ENCODE measurements at regions not wholly inside any gene's neighbourhood (a gene's known extent, or its start where the extent isn't known, plus 50 kb on each side); places are given as distances from the start of the nearest gene placed in this dataset.
A peak's percentile ranks its signal among the peaks of the same experiment; 100 is the strongest.

- Histone ChIP-seq H3K4me2 (ENCODE audit: low read length) (peak overlapping the region; percentile 16), H3K9me3 (replicated peaks; ENCODE audit: low read length) (no peaks in the 10 kb centered on the region), H3K27me3 (ENCODE audit: control insufficient read depth, insufficient read depth, low read length) (no peaks in the 10 kb centered on the region), H3K4me1 (ENCODE audit: control insufficient read depth, insufficient read depth, low read length) (peaks cover 50% of the 10 kb centered on the region), H3K4me3 (ENCODE audit: low read length) (no peak overlapping the region), H3K9ac (ENCODE audit: low read depth, low read length) (peak overlapping the region; percentile 53), H3K36me3 (ENCODE audit: insufficient read depth, low read length) (no peaks in the 10 kb centered on the region)
Observed at GRCh38 chr5:53333160-53333559, 147.3 kb upstream of the FST start.

DNA sequence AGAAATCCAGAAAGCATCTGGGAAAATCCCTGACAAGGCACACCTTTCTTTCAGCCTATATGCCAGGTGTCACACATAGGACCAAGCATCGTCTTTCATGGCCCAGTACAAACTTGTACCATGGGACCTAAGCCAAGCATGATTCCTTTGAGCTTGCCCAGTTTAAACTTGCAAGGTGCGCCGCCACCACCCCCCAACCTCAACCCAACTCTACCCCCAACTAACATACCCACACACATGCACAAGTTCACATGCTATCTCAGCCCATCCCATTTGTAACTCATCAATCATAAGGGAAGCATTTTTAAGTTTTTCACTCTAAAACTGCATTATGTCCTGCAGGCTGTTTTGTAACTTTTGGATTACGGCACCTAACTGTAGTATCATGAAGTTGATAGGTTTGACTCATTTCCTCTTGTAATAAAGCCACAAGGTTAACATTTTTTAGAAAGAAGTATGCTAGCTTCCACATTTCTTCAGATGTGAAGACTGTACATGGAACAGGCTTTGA is 145.9 kb upstream of the FST start:
- peak overlapping the region; percentile 45 for H3K4me2 ChIP-seq (ENCODE audit: low read length)
- no peaks in the 10 kb centered on the region for H3K36me3 ChIP-seq (ENCODE audit: insufficient read depth, low read length)
- H3K4me1 ChIP-seq (ENCODE audit: control insufficient read depth, insufficient read depth, low read length) = peaks cover 50% of the 10 kb centered on the region
- peak overlapping the region; percentile 1 for H3K4me3 ChIP-seq (ENCODE audit: low read length)
- no peaks in the 10 kb centered on the region for H3K27me3 ChIP-seq (ENCODE audit: control insufficient read depth, insufficient read depth, low read length)
- no peaks in the 10 kb centered on the region for H3K9me3 ChIP-seq (replicated peaks; ENCODE audit: low read length)
- H3K9ac ChIP-seq (ENCODE audit: low read depth, low read length) = peak overlapping the region; percentile 53

DNA sequence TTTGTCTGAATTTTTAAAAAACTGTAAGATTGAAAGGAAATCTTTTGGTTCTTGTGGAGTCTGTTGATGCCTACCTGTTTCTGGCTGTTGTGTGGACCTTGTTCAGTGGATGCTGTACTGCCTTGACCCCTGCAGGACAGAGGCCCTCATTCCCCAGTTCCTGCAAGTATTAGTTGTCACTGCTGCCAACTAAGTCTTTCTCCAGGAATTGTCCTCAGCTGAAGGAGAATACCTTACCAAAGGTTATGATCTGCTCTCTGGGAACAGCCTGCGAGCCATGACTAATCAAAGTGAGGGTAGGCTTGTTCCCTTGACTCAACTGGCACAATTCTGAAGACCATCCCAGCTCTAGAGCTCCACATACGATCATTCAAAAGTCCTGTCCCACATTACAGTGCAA is 145.3 kb upstream of the FST start:
- Histone ChIP-seq H3K9me3 (replicated peaks; ENCODE audit: low read length) (no peaks in the 10 kb centered on the region), H3K36me3 (ENCODE audit: insufficient read depth, low read length) (no peaks in the 10 kb centered on the region), H3K4me1 (ENCODE audit: control insufficient read depth, insufficient read depth, low read length) (peaks cover 55% of the 10 kb centered on the region), H3K27me3 (ENCODE audit: control insufficient read depth, insufficient read depth, low read length) (no peaks in the 10 kb centered on the region), H3K4me2 (ENCODE audit: low read length) (peak overlapping the region; percentile 30), H3K4me3 (ENCODE audit: low read length) (no peak overlapping the region), H3K9ac (ENCODE audit: low read depth, low read length) (peak overlapping the region; percentile 51)

GRCh38 chr5:53337827-53338226 is 142.6 kb upstream of the FST start:
- no peaks in the 10 kb centered on the region for H3K9me3 ChIP-seq (replicated peaks; ENCODE audit: low read length)
- H3K36me3 ChIP-seq (ENCODE audit: insufficient read depth, low read length) = no peaks in the 10 kb centered on the region
- no peak overlapping the region for H3K4me2 ChIP-seq (ENCODE audit: low read length)
- H3K4me3 ChIP-seq (ENCODE audit: low read length) = no peak overlapping the region
- no peak overlapping the region for H3K9ac ChIP-seq (ENCODE audit: low read depth, low read length)
- peaks cover 39% of the 10 kb centered on the region for H3K4me1 ChIP-seq (ENCODE audit: control insufficient read depth, insufficient read depth, low read length)
- no peaks in the 10 kb centered on the region for H3K27me3 ChIP-seq (ENCODE audit: control insufficient read depth, insufficient read depth, low read length)

DNA sequence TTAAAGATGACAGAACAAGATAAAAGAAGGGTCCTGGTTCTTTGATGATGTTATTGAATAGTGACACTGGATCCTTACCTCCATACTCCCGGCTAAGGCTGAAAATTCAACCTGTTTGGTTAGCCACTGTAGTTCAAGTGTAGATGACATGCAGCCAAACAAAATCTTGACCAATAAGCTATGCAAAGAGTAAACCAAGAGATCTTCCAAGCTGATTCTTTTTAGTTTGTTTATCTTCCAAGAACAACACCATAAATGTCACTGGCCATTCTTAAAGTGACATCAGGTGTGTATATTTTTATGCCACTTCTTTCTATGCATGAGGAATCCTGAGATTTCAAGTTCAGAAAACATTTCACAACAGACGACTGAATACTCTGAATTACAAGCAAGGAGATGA is 141.5 kb upstream of the FST start:
- no peak overlapping the region for H3K4me3 ChIP-seq (ENCODE audit: low read length)
- H3K4me2 ChIP-seq (ENCODE audit: low read length) = no peak overlapping the region
- H3K4me1 ChIP-seq (ENCODE audit: control insufficient read depth, insufficient read depth, low read length) = peaks cover 39% of the 10 kb centered on the region
- no peaks in the 10 kb centered on the region for H3K36me3 ChIP-seq (ENCODE audit: insufficient read depth, low read length)
- H3K9me3 ChIP-seq (replicated peaks; ENCODE audit: low read length) = no peaks in the 10 kb centered on the region
- no peaks in the 10 kb centered on the region for H3K27me3 ChIP-seq (ENCODE audit: control insufficient read depth, insufficient read depth, low read length)
- H3K9ac ChIP-seq (ENCODE audit: low read depth, low read length) = no peak overlapping the region

- no peaks in the 10 kb centered on the region for H3K36me3 ChIP-seq (ENCODE audit: insufficient read depth, low read length)
- peaks cover 28% of the 10 kb centered on the region for H3K4me1 ChIP-seq (ENCODE audit: control insufficient read depth, insufficient read depth, low read length)
- no peaks in the 10 kb centered on the region for H3K27me3 ChIP-seq (ENCODE audit: control insufficient read depth, insufficient read depth, low read length)
- H3K4me2 ChIP-seq (ENCODE audit: low read length) = no peak overlapping the region
- no peak overlapping the region for H3K4me3 ChIP-seq (ENCODE audit: low read length)
- H3K9ac ChIP-seq (ENCODE audit: low read depth, low read length) = no peak overlapping the region
- H3K9me3 ChIP-seq (replicated peaks; ENCODE audit: low read length) = no peaks in the 10 kb centered on the region
Observed at GRCh38 chr5:53339962-53340540, 140.4 kb upstream of the FST start.

DNA sequence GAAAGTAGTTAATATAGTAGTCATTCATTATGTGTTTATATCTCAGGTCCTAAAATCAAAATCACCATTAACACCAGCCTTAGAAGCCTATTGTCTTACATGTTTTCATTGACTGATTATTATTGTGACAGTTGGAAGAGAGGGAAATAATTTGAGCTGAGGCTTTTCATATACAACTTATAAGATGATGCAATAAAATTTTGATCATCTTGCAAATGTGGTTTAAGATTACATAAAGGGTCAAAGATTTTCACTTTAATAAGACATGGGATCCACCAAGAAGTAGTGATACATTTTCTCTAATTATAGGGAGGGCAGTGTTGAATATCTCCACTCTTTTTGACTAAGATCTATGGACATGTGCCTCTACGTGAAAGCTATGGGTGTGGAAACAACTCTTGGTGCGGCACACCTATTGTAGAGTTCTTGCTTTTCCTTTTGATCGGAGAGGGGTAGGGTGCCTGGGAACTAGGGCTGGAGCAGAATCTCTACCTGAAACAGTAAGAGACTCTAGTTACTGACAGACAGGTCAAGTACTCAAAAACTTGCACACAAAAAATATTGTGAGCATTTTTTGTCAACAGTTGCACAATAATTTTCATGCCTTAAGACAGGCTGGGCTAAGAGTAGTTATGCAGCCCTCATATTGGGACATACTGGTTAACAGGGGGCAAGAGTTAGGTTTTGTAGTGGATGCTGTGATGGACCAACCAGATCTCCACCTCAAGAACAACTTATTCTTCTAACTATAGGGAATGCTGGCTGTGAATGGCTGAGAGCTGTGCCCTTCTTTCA is 139.3 kb upstream of the FST start:
- no peaks in the 10 kb centered on the region for H3K36me3 ChIP-seq (ENCODE audit: insufficient read depth, low read length)
- H3K9ac ChIP-seq (ENCODE audit: low read depth, low read length) = no peak overlapping the region
- H3K27me3 ChIP-seq (ENCODE audit: control insufficient read depth, insufficient read depth, low read length) = no peaks in the 10 kb centered on the region
- H3K4me1 ChIP-seq (ENCODE audit: control insufficient read depth, insufficient read depth, low read length) = peaks cover 22% of the 10 kb centered on the region
- no peak overlapping the region for H3K4me3 ChIP-seq (ENCODE audit: low read length)
- H3K9me3 ChIP-seq (replicated peaks; ENCODE audit: low read length) = no peaks in the 10 kb centered on the region
- no peak overlapping the region for H3K4me2 ChIP-seq (ENCODE audit: low read length)

DNA sequence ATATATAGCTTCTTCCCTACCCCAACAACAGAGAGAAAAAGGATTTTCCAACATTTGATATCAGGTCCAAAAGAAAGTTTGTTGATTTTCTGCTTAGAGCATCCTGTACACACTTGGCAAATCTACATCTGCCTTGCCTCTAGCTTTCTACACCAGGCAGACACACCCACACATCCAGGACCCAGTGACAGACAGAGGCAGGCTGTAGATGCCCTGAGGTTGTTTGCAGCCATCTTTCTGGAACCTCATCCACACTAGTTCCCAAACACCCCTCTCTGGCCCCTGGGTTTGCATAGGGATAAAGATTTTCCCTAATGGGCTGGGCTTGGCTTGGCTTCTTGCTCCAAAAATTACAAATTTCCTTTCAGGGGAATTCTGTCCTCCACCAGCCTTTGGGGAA is 138.2 kb upstream of the FST start:
- no peaks in the 10 kb centered on the region for H3K27me3 ChIP-seq (ENCODE audit: control insufficient read depth, insufficient read depth, low read length)

GRCh38 chr5:53343187-53343586 is 137.2 kb upstream of the FST start:
- no peak overlapping the region for H3K4me3 ChIP-seq (ENCODE audit: low read length)
- peak overlapping the region; percentile 16 for H3K9ac ChIP-seq (ENCODE audit: low read depth, low read length)
- no peaks in the 10 kb centered on the region for H3K9me3 ChIP-seq (replicated peaks; ENCODE audit: low read length)
- no peaks in the 10 kb centered on the region for H3K36me3 ChIP-seq (ENCODE audit: insufficient read depth, low read length)
- peaks cover 19% of the 10 kb centered on the region for H3K4me1 ChIP-seq (ENCODE audit: control insufficient read depth, insufficient read depth, low read length)
- no peak overlapping the region for H3K4me2 ChIP-seq (ENCODE audit: low read length)
- no peaks in the 10 kb centered on the region for H3K27me3 ChIP-seq (ENCODE audit: control insufficient read depth, insufficient read depth, low read length)

More for the DNA sequence above, 138.2 kb upstream of the FST start:
- H3K4me3 ChIP-seq (ENCODE audit: low read length) = no peak overlapping the region
- no peaks in the 10 kb centered on the region for H3K36me3 ChIP-seq (ENCODE audit: insufficient read depth, low read length)
- no peak overlapping the region for H3K4me2 ChIP-seq (ENCODE audit: low read length)
- H3K9me3 ChIP-seq (replicated peaks; ENCODE audit: low read length) = no peaks in the 10 kb centered on the region
- no peak overlapping the region for H3K9ac ChIP-seq (ENCODE audit: low read depth, low read length)
- H3K4me1 ChIP-seq (ENCODE audit: control insufficient read depth, insufficient read depth, low read length) = peaks cover 22% of the 10 kb centered on the region

DNA sequence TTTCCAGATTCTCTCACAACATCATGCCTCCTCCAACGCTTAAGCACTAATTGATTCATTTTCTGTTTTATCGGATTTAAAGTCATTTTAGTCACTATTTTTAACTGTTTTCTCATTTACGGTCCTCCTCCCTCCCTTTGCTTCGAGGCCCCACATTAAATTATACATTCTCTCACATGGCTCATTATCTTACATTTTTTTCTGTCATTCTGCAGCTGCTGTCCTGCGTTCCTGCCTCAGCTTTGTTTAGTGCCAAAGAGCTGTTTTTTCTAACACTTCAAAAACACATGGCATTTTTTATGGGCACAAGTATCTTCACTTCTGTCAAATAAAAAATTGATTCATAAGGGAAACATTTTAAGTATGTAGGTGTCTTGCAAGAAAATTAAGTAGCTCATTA is 130.1 kb upstream of the FST start:
- Histone ChIP-seq H3K9me3 (replicated peaks; ENCODE audit: low read length) (no peaks in the 10 kb centered on the region), H3K4me3 (ENCODE audit: low read length) (no peak overlapping the region), H3K4me1 (ENCODE audit: control insufficient read depth, insufficient read depth, low read length) (peaks cover 25% of the 10 kb centered on the region), H3K4me2 (ENCODE audit: low read length) (peak overlapping the region; percentile 29), H3K9ac (ENCODE audit: low read depth, low read length) (peak overlapping the region; percentile 49), H3K27me3 (ENCODE audit: control insufficient read depth, insufficient read depth, low read length) (no peaks in the 10 kb centered on the region), H3K36me3 (ENCODE audit: insufficient read depth, low read length) (no peaks in the 10 kb centered on the region)

GRCh38 chr5:53350991-53351770 is 129.2 kb upstream of the FST start:
- H3K4me3 ChIP-seq (ENCODE audit: low read length) = no peak overlapping the region
- H3K9ac ChIP-seq (ENCODE audit: low read depth, low read length) = peak overlapping the region; percentile 10
- no peak overlapping the region for H3K4me2 ChIP-seq (ENCODE audit: low read length)
- H3K4me1 ChIP-seq (ENCODE audit: control insufficient read depth, insufficient read depth, low read length) = peaks cover 33% of the 10 kb centered on the region
- H3K9me3 ChIP-seq (replicated peaks; ENCODE audit: low read length) = no peaks in the 10 kb centered on the region
- no peaks in the 10 kb centered on the region for H3K36me3 ChIP-seq (ENCODE audit: insufficient read depth, low read length)
- no peaks in the 10 kb centered on the region for H3K27me3 ChIP-seq (ENCODE audit: control insufficient read depth, insufficient read depth, low read length)

Data from skeletal muscle satellite cell (primary cell).